GM23338 (cell line): ENCODE measurements at regions not wholly inside any gene's neighbourhood (a gene's known extent, or its start where the extent isn't known, plus 50 kb on each side); places are given as distances from the start of the nearest gene placed in this dataset.

Source experiments
- ATAC-seq: fragments of 200-7000 bp; cut with Tn5 transposase; 3 replicates; pipeline ENCODE4 v1.9.1; 2020
- DNase-seq: peaks from one replicate; pipeline ENCODE4 v3.0.0-alpha.2; 2015; ENCODE audit warnings: low spot score
- H2AFZ ChIP-seq: fragments of 200-600 bp; sonication (generic); 2 replicates; pipeline ENCODE4 v1.8.0; 2016; ENCODE audit warnings: antibody characterized with exemption, mild to moderate bottlenecking, moderate library complexity
- H3F3A ChIP-seq: fragments of 200-600 bp; sonication (generic); replicated peaks from 2 replicates; pipeline ENCODE4 v1.8.0; 2017; ENCODE audit warnings: antibody characterized with exemption, mixed run types, low read depth
- H3K27ac ChIP-seq: fragments of 200-600 bp; sonication (generic); 2 replicates; pipeline ENCODE4 v1.6.1; 2016; ENCODE audit warnings: low read depth
- H3K27me3 ChIP-seq: fragments of 200-600 bp; sonication (generic); 2 replicates; pipeline ENCODE4 v1.8.0; 2016; ENCODE audit warnings: mild to moderate bottlenecking, mixed run types, moderate library complexity; ENCODE audit not compliant: insufficient read depth
- H3K36me3 ChIP-seq: fragments of 200-600 bp; sonication (generic); 2 replicates; pipeline ENCODE4 v1.8.0; 2016; ENCODE audit warnings: mild to moderate bottlenecking; ENCODE audit not compliant: insufficient read depth
- H3K4me1 ChIP-seq: fragments of 200-600 bp; sonication (generic); 2 replicates; pipeline ENCODE4 v1.8.0; 2016; ENCODE audit warnings: mild to moderate bottlenecking, moderate library complexity; ENCODE audit not compliant: insufficient read depth
- H3K4me2 ChIP-seq: fragments of 200-600 bp; sonication (generic); 2 replicates; pipeline ENCODE4 v1.7.1; 2017; ENCODE audit warnings: mixed run types
- H3K4me3 ChIP-seq: fragments of 200-600 bp; sonication (generic); 2 replicates; pipeline ENCODE4 v1.6.1; 2016; ENCODE audit warnings: mixed run types
- H3K79me2 ChIP-seq: fragments of 200-600 bp; sonication (generic); replicated peaks from 2 replicates; pipeline ENCODE4 v1.8.0; 2017; ENCODE audit warnings: mild to moderate bottlenecking; ENCODE audit not compliant: insufficient read depth
- H3K9me2 ChIP-seq: fragments of 200-600 bp; sonication (generic); 2 replicates; pipeline ENCODE4 v1.8.0; 2017; ENCODE audit not compliant: insufficient read depth
- H4K20me1 ChIP-seq: fragments of 200-600 bp; sonication (generic); replicated peaks from 2 replicates; pipeline ENCODE4 v1.8.0; 2017; ENCODE audit warnings: mild to moderate bottlenecking; ENCODE audit not compliant: insufficient read depth
- H3K27ac Mint-ChIP-seq: 2 replicates; pipeline ENCODE4 v1.8.0; 2020; ENCODE audit warnings: inconsistent platforms, mild to moderate bottlenecking, moderate library complexity, mixed read lengths
- H3K27me3 Mint-ChIP-seq: 3 replicates; pipeline ENCODE4 v1.8.0; 2022; ENCODE audit warnings: low read depth, mild to moderate bottlenecking, moderate library complexity, mixed read lengths, inconsistent platforms; ENCODE audit not compliant: insufficient read depth, poor library complexity
- H3K36me3 Mint-ChIP-seq: 3 replicates; pipeline ENCODE4 v1.8.0; 2021; ENCODE audit warnings: low read depth, mild to moderate bottlenecking, inconsistent platforms, moderate library complexity, mixed read lengths
- H3K4me1 Mint-ChIP-seq: 3 replicates; pipeline ENCODE4 v1.8.0; 2020; ENCODE audit warnings: mild to moderate bottlenecking, inconsistent platforms, mixed read lengths
- H3K4me3 Mint-ChIP-seq: 3 replicates; pipeline ENCODE4 v1.8.0; 2021; ENCODE audit warnings: moderate library complexity, mild to moderate bottlenecking, inconsistent platforms, mixed read lengths
- H3K9me3 Mint-ChIP-seq: 3 replicates; pipeline ENCODE4 v1.8.0; 2020; ENCODE audit warnings: moderate library complexity, mild to moderate bottlenecking, inconsistent platforms, mixed read lengths
- CREB1 ChIP-seq: fragments of 250-450 bp; sonication (Bioruptor Pico); IDR thresholded peaks from 2 replicates; pipeline ENCODE4 v1.5.0; 2020; ENCODE audit warnings: low read depth, mild to moderate bottlenecking, moderate library complexity
- EZH2 ChIP-seq: fragments of 200-600 bp; sonication (generic); IDR thresholded peaks from one replicate; pipeline ENCODE4 v1.8.0; 2017; ENCODE audit warnings: antibody characterized with exemption, mild to moderate bottlenecking, low read depth; ENCODE audit not compliant: unreplicated experiment
- EZH2phosphoT487 ChIP-seq: fragments of 200-600 bp; sonication (generic); IDR thresholded peaks from one replicate; pipeline ENCODE4 v1.8.1; 2018; ENCODE audit warnings: antibody characterized with exemption; ENCODE audit not compliant: unreplicated experiment
- JUNB ChIP-seq: IDR thresholded peaks from one replicate; pipeline ENCODE4 v1.6.1; 2016; ENCODE audit warnings: antibody characterized with exemption; ENCODE audit not compliant: unreplicated experiment
- NANOG ChIP-seq: IDR thresholded peaks from 2 replicates; pipeline ENCODE4 v1.6.1; 2016; ENCODE audit warnings: antibody characterized with exemption, borderline replicate concordance
- POLR2AphosphoS5 ChIP-seq: IDR thresholded peaks from 2 replicates; pipeline ENCODE4 v1.6.1; 2016; ENCODE audit warnings: antibody characterized with exemption, low read depth
- STAT1 ChIP-seq: IDR thresholded peaks from one replicate; pipeline ENCODE4 v1.6.1; 2016; ENCODE audit warnings: antibody characterized with exemption; ENCODE audit not compliant: unreplicated experiment
- TF ChIP-seq, protein P1 (sequence below), 2 experiments: fragments of 200-600 bp in 1 of 2; sonication (generic) in 1 of 2; conservative IDR thresholded peaks; 2 replicates each; pipeline versions ENCODE4 v1.5.1 to v1.6.1; 2016 to 2017; ENCODE audit warnings: antibody characterized with exemption in 2 of 2, low read depth in 2 of 2, mild to moderate bottlenecking in 2 of 2, moderate library complexity in 1 of 2
- TF ChIP-seq, protein P2 (sequence below): IDR thresholded peaks from 2 replicates; pipeline ENCODE4 v1.6.1; 2016; ENCODE audit warnings: antibody characterized with exemption
- TF ChIP-seq, protein P3 (sequence below): IDR thresholded peaks from one replicate; pipeline ENCODE4 v1.6.1; 2018; ENCODE audit warnings: antibody characterized with exemption; ENCODE audit not compliant: unreplicated experiment

DNA sequence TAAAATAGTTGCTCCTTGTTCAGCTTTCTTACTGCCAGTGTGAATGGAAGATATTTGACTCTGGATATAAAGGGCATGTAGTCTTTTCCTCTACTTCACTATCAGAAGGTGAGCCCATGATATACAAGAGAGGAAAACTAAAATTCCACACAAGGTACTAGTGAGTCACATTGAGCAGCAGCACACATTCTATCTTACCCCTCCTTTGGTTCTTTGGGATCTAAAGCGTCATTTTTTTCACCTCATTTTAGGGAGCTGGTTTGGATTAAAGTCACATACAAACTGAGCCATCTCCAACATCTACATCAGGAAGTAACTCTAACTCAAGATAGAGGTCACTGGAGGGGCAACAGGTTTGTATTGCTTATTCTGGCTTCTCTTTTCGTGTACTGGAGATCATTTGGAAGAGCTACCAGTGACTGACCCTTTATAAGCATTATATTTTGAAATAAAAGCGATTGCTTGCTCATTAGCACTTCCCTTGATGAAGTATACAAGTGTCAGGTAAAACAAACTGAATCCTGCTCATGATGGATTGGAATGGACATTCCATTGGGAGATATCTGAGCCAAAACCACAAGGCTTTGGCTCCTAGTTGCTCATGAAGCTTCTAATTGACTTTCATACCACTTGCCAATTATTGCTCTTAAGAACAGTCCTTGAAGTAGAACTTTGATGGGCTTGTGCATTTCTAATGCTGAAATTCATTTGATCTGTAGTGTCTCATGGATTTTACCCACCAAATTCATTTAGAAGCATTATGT is 124.1 kb downstream of the SPCS3 start:
- Mint-ChIP-seq H3K9me3 (no peaks in the 10 kb centered on the region), H3K4me1 (no peaks in the 10 kb centered on the region), H3K27me3 (no peaks in the 10 kb centered on the region), H3K27ac (no peak overlapping the region), H3K4me3 (no peak overlapping the region), H3K36me3 (no peaks in the 10 kb centered on the region)
- Histone ChIP-seq H3K27me3 (no peaks in the 10 kb centered on the region), H2AFZ (no peak overlapping the region), H3K4me1 (no peaks in the 10 kb centered on the region), H3K27ac (no peak overlapping the region), H3F3A (no peaks in the 10 kb centered on the region), H4K20me1 (no peaks in the 10 kb centered on the region), H3K79me2 (no peaks in the 10 kb centered on the region), H3K9me2 (no peaks in the 10 kb centered on the region), H3K36me3 (no peaks in the 10 kb centered on the region), H3K4me2 (no peak overlapping the region), H3K4me3 (no peak overlapping the region)
- ATAC-seq (no peak), DNase-seq (no peak)
- TF ChIP-seq, protein P1, sequence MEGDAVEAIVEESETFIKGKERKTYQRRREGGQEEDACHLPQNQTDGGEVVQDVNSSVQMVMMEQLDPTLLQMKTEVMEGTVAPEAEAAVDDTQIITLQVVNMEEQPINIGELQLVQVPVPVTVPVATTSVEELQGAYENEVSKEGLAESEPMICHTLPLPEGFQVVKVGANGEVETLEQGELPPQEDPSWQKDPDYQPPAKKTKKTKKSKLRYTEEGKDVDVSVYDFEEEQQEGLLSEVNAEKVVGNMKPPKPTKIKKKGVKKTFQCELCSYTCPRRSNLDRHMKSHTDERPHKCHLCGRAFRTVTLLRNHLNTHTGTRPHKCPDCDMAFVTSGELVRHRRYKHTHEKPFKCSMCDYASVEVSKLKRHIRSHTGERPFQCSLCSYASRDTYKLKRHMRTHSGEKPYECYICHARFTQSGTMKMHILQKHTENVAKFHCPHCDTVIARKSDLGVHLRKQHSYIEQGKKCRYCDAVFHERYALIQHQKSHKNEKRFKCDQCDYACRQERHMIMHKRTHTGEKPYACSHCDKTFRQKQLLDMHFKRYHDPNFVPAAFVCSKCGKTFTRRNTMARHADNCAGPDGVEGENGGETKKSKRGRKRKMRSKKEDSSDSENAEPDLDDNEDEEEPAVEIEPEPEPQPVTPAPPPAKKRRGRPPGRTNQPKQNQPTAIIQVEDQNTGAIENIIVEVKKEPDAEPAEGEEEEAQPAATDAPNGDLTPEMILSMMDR (conservative IDR thresholded peaks at IDR 0.05; ENCODE audit: low read depth in 2 of 2): no peak

DNA sequence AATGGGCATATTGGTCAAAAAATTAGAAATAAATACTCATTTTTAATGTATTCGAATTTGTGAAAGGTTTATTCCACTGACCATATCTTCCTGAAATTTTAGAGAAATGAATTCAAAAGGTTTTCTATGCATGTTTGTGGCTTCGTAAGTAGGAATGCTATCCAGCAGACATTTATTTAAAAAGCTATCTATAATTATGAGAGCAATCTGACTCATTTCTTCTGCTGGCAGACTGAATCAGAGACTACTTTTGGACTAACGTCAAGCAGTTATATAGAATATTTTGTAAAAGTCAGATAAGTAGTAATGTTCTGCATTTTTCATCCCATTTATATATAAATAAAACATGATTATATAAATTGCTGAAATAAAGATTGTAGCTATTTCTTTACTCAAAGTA is 125.0 kb downstream of the SPCS3 start:
- Mint-ChIP-seq H3K9me3 (no peaks in the 10 kb centered on the region), H3K36me3 (no peaks in the 10 kb centered on the region), H3K4me3 (no peak overlapping the region), H3K4me1 (no peaks in the 10 kb centered on the region), H3K27ac (no peak overlapping the region), H3K27me3 (no peaks in the 10 kb centered on the region)
- Histone ChIP-seq H3K27ac (no peak overlapping the region), H3K27me3 (no peaks in the 10 kb centered on the region), H3K4me3 (no peak overlapping the region), H3K9me2 (no peaks in the 10 kb centered on the region), H3F3A (no peaks in the 10 kb centered on the region), H3K4me2 (no peak overlapping the region), H3K36me3 (no peaks in the 10 kb centered on the region), H2AFZ (no peak overlapping the region), H3K79me2 (no peaks in the 10 kb centered on the region), H4K20me1 (no peaks in the 10 kb centered on the region), H3K4me1 (no peaks in the 10 kb centered on the region)
- ATAC-seq (no peak), DNase-seq (no peak)
- TF ChIP-seq, protein P2, sequence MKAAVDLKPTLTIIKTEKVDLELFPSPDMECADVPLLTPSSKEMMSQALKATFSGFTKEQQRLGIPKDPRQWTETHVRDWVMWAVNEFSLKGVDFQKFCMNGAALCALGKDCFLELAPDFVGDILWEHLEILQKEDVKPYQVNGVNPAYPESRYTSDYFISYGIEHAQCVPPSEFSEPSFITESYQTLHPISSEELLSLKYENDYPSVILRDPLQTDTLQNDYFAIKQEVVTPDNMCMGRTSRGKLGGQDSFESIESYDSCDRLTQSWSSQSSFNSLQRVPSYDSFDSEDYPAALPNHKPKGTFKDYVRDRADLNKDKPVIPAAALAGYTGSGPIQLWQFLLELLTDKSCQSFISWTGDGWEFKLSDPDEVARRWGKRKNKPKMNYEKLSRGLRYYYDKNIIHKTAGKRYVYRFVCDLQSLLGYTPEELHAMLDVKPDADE: no peak
- TF ChIP-seq EZH2phosphoT487: no peak
- TF ChIP-seq JUNB: no peak
- TF ChIP-seq EZH2: no peak
- TF ChIP-seq POLR2AphosphoS5: no peak
- no peak for TF ChIP-seq NANOG
- TF ChIP-seq, protein P1 (conservative IDR thresholded peaks at IDR 0.05; ENCODE audit: low read depth in 2 of 2): no peak
- no peak for TF ChIP-seq STAT1
- no peak for TF ChIP-seq CREB1 (CRISPR knock-in tag)
- TF ChIP-seq, protein P3, sequence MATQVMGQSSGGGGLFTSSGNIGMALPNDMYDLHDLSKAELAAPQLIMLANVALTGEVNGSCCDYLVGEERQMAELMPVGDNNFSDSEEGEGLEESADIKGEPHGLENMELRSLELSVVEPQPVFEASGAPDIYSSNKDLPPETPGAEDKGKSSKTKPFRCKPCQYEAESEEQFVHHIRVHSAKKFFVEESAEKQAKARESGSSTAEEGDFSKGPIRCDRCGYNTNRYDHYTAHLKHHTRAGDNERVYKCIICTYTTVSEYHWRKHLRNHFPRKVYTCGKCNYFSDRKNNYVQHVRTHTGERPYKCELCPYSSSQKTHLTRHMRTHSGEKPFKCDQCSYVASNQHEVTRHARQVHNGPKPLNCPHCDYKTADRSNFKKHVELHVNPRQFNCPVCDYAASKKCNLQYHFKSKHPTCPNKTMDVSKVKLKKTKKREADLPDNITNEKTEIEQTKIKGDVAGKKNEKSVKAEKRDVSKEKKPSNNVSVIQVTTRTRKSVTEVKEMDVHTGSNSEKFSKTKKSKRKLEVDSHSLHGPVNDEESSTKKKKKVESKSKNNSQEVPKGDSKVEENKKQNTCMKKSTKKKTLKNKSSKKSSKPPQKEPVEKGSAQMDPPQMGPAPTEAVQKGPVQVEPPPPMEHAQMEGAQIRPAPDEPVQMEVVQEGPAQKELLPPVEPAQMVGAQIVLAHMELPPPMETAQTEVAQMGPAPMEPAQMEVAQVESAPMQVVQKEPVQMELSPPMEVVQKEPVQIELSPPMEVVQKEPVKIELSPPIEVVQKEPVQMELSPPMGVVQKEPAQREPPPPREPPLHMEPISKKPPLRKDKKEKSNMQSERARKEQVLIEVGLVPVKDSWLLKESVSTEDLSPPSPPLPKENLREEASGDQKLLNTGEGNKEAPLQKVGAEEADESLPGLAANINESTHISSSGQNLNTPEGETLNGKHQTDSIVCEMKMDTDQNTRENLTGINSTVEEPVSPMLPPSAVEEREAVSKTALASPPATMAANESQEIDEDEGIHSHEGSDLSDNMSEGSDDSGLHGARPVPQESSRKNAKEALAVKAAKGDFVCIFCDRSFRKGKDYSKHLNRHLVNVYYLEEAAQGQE: no peak
